CD14-positive monocyte (primary cell): ENCODE measurements at regions not wholly inside any gene's neighbourhood (a gene's known extent, or its start where the extent isn't known, plus 50 kb on each side); places are given as distances from the start of the nearest gene placed in this dataset.
"Not testable (repeated sequence)": the region's sequence is repeated elsewhere in the genome, so short reads cannot be mapped to it uniquely, and the experiment has no call there.

ENCODE experiments used
- DNase-seq, 3 donors: peaks; one replicate each; pipeline ENCODE4 v3.0.0-alpha.2; 2011 to 2022
- H2AFZ ChIP-seq: 2 replicates; pipeline ENCODE4 v1.6.0; 2012; ENCODE audit warnings: mild to moderate bottlenecking, low read depth, low read length, inconsistent platforms; ENCODE audit not compliant: insufficient read depth, poor library complexity, severe bottlenecking
- H3K27ac ChIP-seq, 2 donors: 1 replicate in 1 of 2; 2 replicates in 1 of 2; pipeline ENCODE4 v1.5.1; 2012 to 2013; ENCODE audit warnings: low read length in 2 of 2, control low read depth in 1 of 2, inconsistent platforms in 1 of 2, low read depth in 1 of 2, mild to moderate bottlenecking in 1 of 2
- H3K27me3 ChIP-seq, 2 donors: one replicate each; pipeline versions ENCODE4 v1.6.0 to v1.6.1; 2011 to 2013; ENCODE audit warnings: low read length in 2 of 2; ENCODE audit not compliant: control insufficient read depth in 2 of 2, insufficient read depth in 2 of 2
- H3K36me3 ChIP-seq, 2 donors: replicated peaks in 1 of 2; 1 replicate in 1 of 2; 2 replicates in 1 of 2; pipeline versions ENCODE4 v1.5.1 to v1.6.1; 2012 to 2013; ENCODE audit warnings: low read length in 2 of 2, control low read depth in 1 of 2, inconsistent platforms in 1 of 2, mild to moderate bottlenecking in 1 of 2; ENCODE audit not compliant: insufficient read depth in 2 of 2, control insufficient read depth in 1 of 2
- H3K4me1 ChIP-seq, 2 donors: 1 replicate in 1 of 2; 2 replicates in 1 of 2; pipeline versions ENCODE4 v1.5.1 to v1.6.1; 2012 to 2013; ENCODE audit warnings: low read length in 2 of 2, control low read depth in 1 of 2, inconsistent platforms in 1 of 2, mild to moderate bottlenecking in 1 of 2, moderate library complexity in 1 of 2; ENCODE audit not compliant: insufficient read depth in 2 of 2, control insufficient read depth in 1 of 2
- H3K4me2 ChIP-seq: replicated peaks from 2 replicates; pipeline ENCODE3; 2012; ENCODE audit warnings: low read length, moderate library complexity, mild to moderate bottlenecking; ENCODE audit not compliant: poor library complexity, severe bottlenecking; ENCODE audit errors: extremely low read depth
- H3K4me3 ChIP-seq, 3 experiments: fragments of 200-600 bp in 1 of 3; sonication (generic) in 1 of 3; replicated peaks in 1 of 3; 1 replicate in 2 of 3; 2 replicates in 1 of 3; pipeline ENCODE4 v1.5.1; 2011 to 2013; ENCODE audit warnings: low read length in 3 of 3, mild to moderate bottlenecking in 3 of 3, control low read depth in 2 of 3, low read depth in 2 of 3, inconsistent platforms in 1 of 3, moderate library complexity in 1 of 3
- H3K79me2 ChIP-seq: 2 replicates; pipeline ENCODE4 v1.6.0; 2012; ENCODE audit warnings: mild to moderate bottlenecking, control low read depth, inconsistent platforms, low read length, moderate library complexity; ENCODE audit not compliant: insufficient read depth
- H3K9ac ChIP-seq: 2 replicates; pipeline ENCODE4 v1.6.0; 2017; ENCODE audit warnings: low read length, mild to moderate bottlenecking; ENCODE audit not compliant: insufficient read depth, poor library complexity, severe bottlenecking
- H3K9me3 ChIP-seq, 2 donors: replicated peaks in 1 of 2; 1 replicate in 1 of 2; 2 replicates in 1 of 2; pipeline versions ENCODE4 v1.5.1 to v1.6.1; 2012 to 2013; ENCODE audit warnings: low read length in 2 of 2, control low read depth in 1 of 2; ENCODE audit not compliant: control insufficient read depth in 1 of 2, insufficient read depth in 1 of 2
- H4K20me1 ChIP-seq: 2 replicates; pipeline ENCODE4 v1.6.0; 2012; ENCODE audit warnings: mild to moderate bottlenecking, low read length, control low read depth, moderate library complexity; ENCODE audit not compliant: insufficient read depth
- H3K27ac Mint-ChIP-seq, 7 donors: one replicate each; pipeline ENCODE4 v1.8.0; 2020; ENCODE audit warnings: mild to moderate bottlenecking in 7 of 7, mixed read lengths in 7 of 7, moderate library complexity in 6 of 7, inconsistent platforms in 2 of 7
- H3K27me3 Mint-ChIP-seq, 3 donors: one replicate each; pipeline ENCODE4 v1.8.0; 2021 to 2022; ENCODE audit warnings: low read depth in 3 of 3, mild to moderate bottlenecking in 3 of 3, mixed read lengths in 3 of 3, moderate library complexity in 3 of 3, inconsistent platforms in 1 of 3
- H3K36me3 Mint-ChIP-seq, 2 donors: one replicate each; pipeline ENCODE4 v1.8.0; 2020; ENCODE audit warnings: mixed read lengths in 2 of 2, inconsistent platforms in 1 of 2, mild to moderate bottlenecking in 1 of 2
- H3K4me1 Mint-ChIP-seq: one replicate; pipeline ENCODE4 v1.8.0; 2020; ENCODE audit warnings: mild to moderate bottlenecking, mixed read lengths
- H3K4me3 Mint-ChIP-seq, 2 donors: one replicate each; pipeline ENCODE4 v1.8.0; 2020; ENCODE audit warnings: mild to moderate bottlenecking in 2 of 2, mixed read lengths in 2 of 2, moderate library complexity in 1 of 2
- H3K9me3 Mint-ChIP-seq, 7 donors: one replicate each; pipeline ENCODE4 v1.8.0; 2020 to 2022; ENCODE audit warnings: mixed read lengths in 7 of 7, mild to moderate bottlenecking in 6 of 7, moderate library complexity in 6 of 7, inconsistent platforms in 2 of 7
- WGBS: methylation state at CpG from one replicate; pipeline ENCODE4 v1.1.5; 2013; ENCODE audit warnings: missing lambda C conversion rate; ENCODE audit not compliant: insufficient coverage; 5-methylcytosine and 5-hydroxymethylcytosine counted together
- intact Hi-C, 2 donors: fragments of 100-400 bp; cut with micrococcal nuclease; formaldehyde crosslinking; loops; one replicate each; pipeline versions ENCODE4 v1.15.0 to v1.15.1; 2023
- TF ChIP-seq, protein P1 (sequence below): fragments of 200-600 bp; IDR thresholded peaks from one replicate; pipeline ENCODE4 v1.8.0; 2022; ENCODE audit warnings: antibody characterized with exemption, mild to moderate bottlenecking

DNA sequence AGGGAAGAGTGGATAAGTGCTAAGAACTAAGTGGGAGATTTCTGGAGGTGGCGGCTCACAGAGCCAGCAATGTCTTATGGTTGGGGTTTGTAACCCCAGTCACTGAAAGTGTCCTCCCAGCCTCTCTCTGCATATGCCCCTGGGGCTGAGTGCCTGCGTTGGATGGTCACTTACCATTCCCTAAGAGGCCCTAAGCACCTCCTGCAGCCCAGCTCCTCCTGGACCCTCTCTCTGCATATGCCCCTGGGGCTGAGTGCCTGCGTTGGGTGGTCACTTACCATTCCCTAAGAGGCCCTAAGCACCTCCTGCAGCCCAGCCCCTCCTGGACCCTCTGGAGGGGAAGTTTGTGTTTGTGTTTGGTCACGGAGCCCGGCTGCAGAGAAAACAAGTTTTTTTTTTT is 425.8 kb downstream of the TMEM121 start:
- intact Hi-C loops: no loop called here
- Histone ChIP-seq H4K20me1 (no peaks in the 10 kb centered on the region), H3K9me3 (no peaks in the 10 kb centered on the region), H3K79me2 (no peaks in the 10 kb centered on the region), H3K4me3 (no peak overlapping the region), H3K4me2 (no peak overlapping the region), H3K27ac (no peak overlapping the region), H2AFZ (no peak overlapping the region), H3K9ac (no peak overlapping the region), H3K36me3 (no peaks in the 10 kb centered on the region), H3K4me1 (peaks cover 9 to 10% of the 10 kb centered on the region in 2 donors), H3K27me3 (no peaks in the 10 kb centered on the region)
- WGBS: 100% methylated on average over 2 of the region's 5 CpGs
- Mint-ChIP-seq H3K36me3 (no peaks in the 10 kb centered on the region), H3K27me3 (peaks cover 0 to 3% (median 1%) of the 10 kb centered on the region in 3 donors), H3K27ac (peak overlapping the region in 2 of 7 donors; percentile 31 to 51), H3K4me3 (no peak overlapping the region), H3K9me3 (peaks cover 0 to 12% (median 4%) of the 10 kb centered on the region in 7 donors), H3K4me1 (peaks cover 17% of the 10 kb centered on the region)
- DNase-seq: no peak
- TF ChIP-seq, protein P1, sequence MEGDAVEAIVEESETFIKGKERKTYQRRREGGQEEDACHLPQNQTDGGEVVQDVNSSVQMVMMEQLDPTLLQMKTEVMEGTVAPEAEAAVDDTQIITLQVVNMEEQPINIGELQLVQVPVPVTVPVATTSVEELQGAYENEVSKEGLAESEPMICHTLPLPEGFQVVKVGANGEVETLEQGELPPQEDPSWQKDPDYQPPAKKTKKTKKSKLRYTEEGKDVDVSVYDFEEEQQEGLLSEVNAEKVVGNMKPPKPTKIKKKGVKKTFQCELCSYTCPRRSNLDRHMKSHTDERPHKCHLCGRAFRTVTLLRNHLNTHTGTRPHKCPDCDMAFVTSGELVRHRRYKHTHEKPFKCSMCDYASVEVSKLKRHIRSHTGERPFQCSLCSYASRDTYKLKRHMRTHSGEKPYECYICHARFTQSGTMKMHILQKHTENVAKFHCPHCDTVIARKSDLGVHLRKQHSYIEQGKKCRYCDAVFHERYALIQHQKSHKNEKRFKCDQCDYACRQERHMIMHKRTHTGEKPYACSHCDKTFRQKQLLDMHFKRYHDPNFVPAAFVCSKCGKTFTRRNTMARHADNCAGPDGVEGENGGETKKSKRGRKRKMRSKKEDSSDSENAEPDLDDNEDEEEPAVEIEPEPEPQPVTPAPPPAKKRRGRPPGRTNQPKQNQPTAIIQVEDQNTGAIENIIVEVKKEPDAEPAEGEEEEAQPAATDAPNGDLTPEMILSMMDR: no peak

DNA sequence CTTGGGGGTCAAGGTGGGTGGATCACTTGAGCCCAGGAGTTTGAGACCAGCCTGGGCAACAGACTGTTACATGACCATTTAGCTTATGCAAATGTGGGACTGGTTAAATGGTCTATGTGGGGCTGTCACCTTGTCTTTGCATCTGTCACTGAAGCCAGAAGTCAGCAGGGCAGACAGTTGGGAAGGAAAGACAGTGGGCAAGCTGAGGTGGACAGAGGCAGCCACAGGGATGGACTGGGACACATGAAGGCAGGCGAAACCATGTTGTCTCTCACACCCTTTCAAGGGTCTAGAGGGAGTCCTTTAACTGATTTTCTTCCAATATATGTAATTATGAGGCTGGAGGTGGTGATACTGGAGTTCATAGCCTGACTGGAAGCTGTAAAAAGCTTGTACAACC is 426.4 kb downstream of the TMEM121 start:
- Mint-ChIP-seq H3K27me3 (peaks cover 0 to 3% (median 2%) of the 10 kb centered on the region in 3 donors), H3K4me3 (no peak overlapping the region), H3K27ac (no peak overlapping the region), H3K4me1 (peaks cover 15% of the 10 kb centered on the region), H3K9me3 (peaks cover 0 to 13% (median 4%) of the 10 kb centered on the region in 7 donors), H3K36me3 (no peaks in the 10 kb centered on the region)
- TF ChIP-seq, protein P1: no peak
- no peak for DNase-seq
- no peaks in the 10 kb centered on the region for H3K27me3 ChIP-seq
- no peak overlapping the region for H3K9ac ChIP-seq
- H3K4me1 ChIP-seq: peaks cover 9 to 10% of the 10 kb centered on the region in 2 donors
- H2AFZ ChIP-seq: no peak overlapping the region
- no peak overlapping the region for H3K27ac ChIP-seq
- H4K20me1 ChIP-seq: no peaks in the 10 kb centered on the region
- no peak overlapping the region for H3K4me3 ChIP-seq
- H3K79me2 ChIP-seq: no peaks in the 10 kb centered on the region
- intact Hi-C loops: no loop called here
- no peak overlapping the region for H3K4me2 ChIP-seq
- no peaks in the 10 kb centered on the region for H3K36me3 ChIP-seq
- no CpG with 5 or more reads among the region's 1 CpG for WGBS
- no peaks in the 10 kb centered on the region for H3K9me3 ChIP-seq

DNA sequence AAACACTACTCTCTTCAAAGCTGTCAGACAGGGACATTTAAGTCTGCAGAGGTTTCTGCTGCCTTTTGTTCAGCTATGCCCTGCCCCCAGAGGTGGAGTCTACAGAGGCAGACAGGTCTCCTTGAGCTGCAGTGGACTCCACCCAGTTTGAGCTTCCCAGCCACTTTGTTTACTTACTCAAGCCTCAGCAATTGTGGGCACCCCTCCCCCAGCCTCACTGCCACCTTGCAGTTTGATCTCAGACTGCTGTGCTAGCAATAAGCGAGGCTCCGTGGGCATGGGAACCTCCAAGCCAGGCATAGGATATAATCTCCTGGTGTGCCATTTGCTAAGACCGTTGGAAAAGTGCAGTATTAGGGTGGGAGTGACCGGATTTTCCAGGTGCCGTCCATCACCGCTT is 435.2 kb downstream of the TMEM121 start:
- H3K4me3 Mint-ChIP-seq, H3K27ac ChIP-seq: not testable (repeated sequence)

More for the DNA sequence above, 435.2 kb downstream of the TMEM121 start:
- 100% methylated on average over 3 of the region's 6 CpGs for WGBS
- H3K36me3 Mint-ChIP-seq, H3K4me3 ChIP-seq, H3K4me2 ChIP-seq, H4K20me1 ChIP-seq, H3K27ac Mint-ChIP-seq, DNase-seq, H2AFZ ChIP-seq, H3K36me3 ChIP-seq, H3K79me2 ChIP-seq, H3K27me3 Mint-ChIP-seq, H3K9ac ChIP-seq, H3K4me1 Mint-ChIP-seq, H3K4me1 ChIP-seq, H3K27me3 ChIP-seq, intact Hi-C loops: not testable (repeated sequence)
- peaks cover 13 to 33% (median 22%) of the 10 kb centered on the region in 7 donors for H3K9me3 Mint-ChIP-seq
- H3K9me3 ChIP-seq: peaks cover 4 to 12% of the 10 kb centered on the region in 2 donors
